ENCODE measurements at regions not wholly inside any gene's neighbourhood (a gene's known extent, or its start where the extent isn't known, plus 50 kb on each side); places are given as distances from the start of the nearest gene placed in this dataset.

DNA sequence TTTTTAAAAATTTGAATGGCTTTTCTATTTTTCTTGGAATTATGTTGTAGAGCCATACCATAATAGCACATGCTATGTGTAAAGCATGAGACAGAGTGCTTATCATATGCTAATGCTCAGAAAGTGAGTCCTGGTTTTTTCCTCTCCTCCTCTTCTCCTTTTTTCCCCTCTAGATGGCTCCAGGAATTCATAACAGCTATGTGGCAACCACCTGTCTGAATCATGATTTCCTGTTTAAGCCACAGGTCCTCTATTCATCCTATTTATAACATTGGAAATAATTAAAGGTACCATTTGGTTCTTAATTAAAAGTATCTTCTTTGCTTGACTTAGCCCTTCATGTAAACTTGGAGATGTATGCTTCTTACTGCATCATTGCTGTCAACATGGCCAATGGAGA is 260.0 kb upstream of the MAP3K7 start:
- H3K27me3 ChIP-seq (ENCODE audit: insufficient read depth, low read length) = no peaks in the 10 kb centered on the region; the same call in 1 of the 2 replicates
- no peak overlapping the region for H2BK120ac ChIP-seq (ENCODE audit: low read depth, low read length, poor library complexity, severe bottlenecking)
- no peak overlapping the region for H3K27ac Mint-ChIP-seq
- no peak overlapping the region for H3K4me3 Mint-ChIP-seq
- no peaks in the 10 kb centered on the region for H3K79me1 ChIP-seq (ENCODE audit: insufficient read depth, low read depth, low read length, poor library complexity, severe bottlenecking)
- no peak overlapping the region for H2BK15ac ChIP-seq (ENCODE audit: low read depth, low read length)
- H3K18ac ChIP-seq (ENCODE audit: insufficient read length, low read depth, low read length) = no peak overlapping the region
- H3K14ac ChIP-seq (ENCODE audit: insufficient read depth, low read length) = no peak overlapping the region
- no peaks in the 10 kb centered on the region for H3K4me1 ChIP-seq (ENCODE audit: insufficient read depth, low read length)
- no peaks in the 10 kb centered on the region; the same call in 1 of the 2 replicates for H3K27me3 Mint-ChIP-seq (ENCODE audit: low read depth)
- no peaks in the 10 kb centered on the region for H3K9me3 Mint-ChIP-seq
- no peak overlapping the region for H4K8ac ChIP-seq (replicated peaks; ENCODE audit: insufficient read length, low read depth, low read length)
- H3T11ph ChIP-seq (ENCODE audit: low read length) = no peak overlapping the region
- no peak overlapping the region for H2BK12ac ChIP-seq (ENCODE audit: insufficient read length, low read depth, low read length)
- H3K4me2 ChIP-seq (ENCODE audit: insufficient read depth, insufficient read length, low read length) = no peak overlapping the region
- no peak for DNase-seq
- H3K9me3 ChIP-seq (ENCODE audit: control insufficient read depth, low read depth, low read length) = no peaks in the 10 kb centered on the region
- H3K4ac ChIP-seq (ENCODE audit: low read depth, low read length) = no peak overlapping the region
- no peaks in the 10 kb centered on the region for H4K20me1 ChIP-seq (ENCODE audit: control insufficient read depth, insufficient read depth, insufficient read length)
- H3K9ac ChIP-seq (ENCODE audit: extremely low read depth, insufficient read length, low read length) = no peak overlapping the region
- no peak overlapping the region for H3K27ac ChIP-seq (ENCODE audit: insufficient read length, low read depth, low read length)
- no peaks in the 10 kb centered on the region for H3K36me3 Mint-ChIP-seq (ENCODE audit: insufficient read depth in 1 of 3, low read depth in 3 of 3)
- H2BK20ac ChIP-seq (ENCODE audit: low read depth, low read length, poor library complexity, severe bottlenecking) = no peak overlapping the region
- no peak for TF ChIP-seq CTCF (conservative IDR thresholded peaks at IDR 0.05)
- no peaks in the 10 kb centered on the region for H3K79me2 ChIP-seq (ENCODE audit: insufficient read depth, low read length)
- no peaks in the 10 kb centered on the region for H3K23me2 ChIP-seq (ENCODE audit: insufficient read length, low read depth, low read length, poor library complexity, severe bottlenecking)
- no peak overlapping the region for H2AK5ac ChIP-seq (ENCODE audit: insufficient read length, low read length)
- H2BK5ac ChIP-seq (ENCODE audit: insufficient read length, low read length) = no peak overlapping the region
- no peak overlapping the region for H2AFZ ChIP-seq (ENCODE audit: low read length)
- peaks cover 12 to 16% of the 10 kb centered on the region in 2 experiments for H3K4me1 Mint-ChIP-seq
- H4K91ac ChIP-seq (ENCODE audit: insufficient read length, low read depth, low read length) = no peak overlapping the region
- H3K56ac ChIP-seq (ENCODE audit: insufficient read length, low read depth, low read length) = no peak overlapping the region
- no peak overlapping the region for H4K5ac ChIP-seq (ENCODE audit: insufficient read length, low read depth, low read length)
- no peak overlapping the region for H3K23ac ChIP-seq (ENCODE audit: insufficient read length, low read depth, low read length)

Measured in H9 (cell line).